K562 (cell line): ENCODE measurements at regions not wholly inside any gene's neighbourhood (a gene's known extent, or its start where the extent isn't known, plus 50 kb on each side); places are given as distances from the start of the nearest gene placed in this dataset.
A peak's percentile ranks its signal among the peaks of the same experiment; 100 is the strongest.

Experiments used
- ARID2 ChIP-seq: fragments of 450-650 bp; IDR thresholded peaks from 2 replicates; pipeline ENCODE4 v1.6.1; 2017; ENCODE audit warnings: antibody characterized with exemption, mild to moderate bottlenecking
- ARID3A ChIP-seq: IDR thresholded peaks from 2 replicates; pipeline ENCODE4 v1.6.1; 2012; ENCODE audit warnings: low read depth, low read length, improper control_type of control experiment, borderline replicate concordance
- CBX3 ChIP-seq, 2 experiments: IDR thresholded peaks; 1 replicate in 1 of 2; 2 replicates in 1 of 2; pipeline ENCODE4 v1.6.1; 2012; ENCODE audit warnings: inconsistent platforms in 2 of 2, low read length in 2 of 2, borderline replicate concordance in 1 of 2, control low read depth in 1 of 2
- E2F3 ChIP-seq: fragments of 250-450 bp; sonication (Bioruptor Pico); IDR thresholded peaks from 2 replicates; pipeline ENCODE4 v1.4.0; 2020; ENCODE audit warnings: mild to moderate bottlenecking
- FOXK2 ChIP-seq, 2 experiments: fragments of 450-650 bp; IDR thresholded peaks in 1 of 2; conservative IDR thresholded peaks in 1 of 2; 2 replicates each; pipeline ENCODE4 v1.6.1; 2016; ENCODE audit warnings: low read depth in 2 of 2, mild to moderate bottlenecking in 1 of 2
- GATAD2B ChIP-seq: fragments of 450-650 bp; IDR thresholded peaks from 2 replicates; pipeline ENCODE4 v1.6.1; 2017; ENCODE audit warnings: mild to moderate bottlenecking, borderline replicate concordance
- PRPF4 ChIP-seq: fragments of 200-400 bp; formaldehyde crosslinking; IDR thresholded peaks from one replicate; pipeline ENCODE4 v1.6.1; 2017; ENCODE audit warnings: low read length, low read depth, mild to moderate bottlenecking; ENCODE audit not compliant: insufficient read depth, poor library complexity, severe bottlenecking
- PTRF ChIP-seq: fragments of 450-650 bp; IDR thresholded peaks from 2 replicates; pipeline ENCODE4 v1.6.1; 2016; ENCODE audit warnings: mild to moderate bottlenecking, missing genetic modification characterization, missing compliant biosample characterization
- RBFOX2 ChIP-seq: fragments of 200-400 bp; formaldehyde crosslinking; IDR thresholded peaks from 2 replicates; pipeline ENCODE4 v1.6.1; 2017; ENCODE audit warnings: low read depth, mild to moderate bottlenecking, low read length, moderate library complexity
- RBM15 ChIP-seq: fragments of 200-400 bp; formaldehyde crosslinking; IDR thresholded peaks from 2 replicates; pipeline ENCODE4 v1.6.1; 2018; ENCODE audit warnings: mild to moderate bottlenecking, low read length, moderate library complexity; ENCODE audit not compliant: insufficient read depth
- SAFB ChIP-seq: fragments of 200-400 bp; formaldehyde crosslinking; IDR thresholded peaks from 2 replicates; pipeline ENCODE4 v1.6.1; 2017; ENCODE audit warnings: low read depth, low read length, borderline replicate concordance
- SNRNP70 ChIP-seq: fragments of 200-400 bp; formaldehyde crosslinking; optimal IDR thresholded peaks from 2 replicates; pipeline ENCODE3; 2017; ENCODE audit warnings: low read depth, low read length
- SOX6 ChIP-seq: fragments of 450-650 bp; IDR thresholded peaks from 2 replicates; pipeline ENCODE4 v1.6.1; 2014; ENCODE audit warnings: mild to moderate bottlenecking
- SRSF3 ChIP-seq: fragments of 200-400 bp; formaldehyde crosslinking; IDR thresholded peaks from 2 replicates; pipeline ENCODE4 v1.6.1; 2016; ENCODE audit warnings: mild to moderate bottlenecking, low read length, moderate library complexity; ENCODE audit not compliant: insufficient read depth
- SRSF9 ChIP-seq: fragments of 200-400 bp; formaldehyde crosslinking; IDR thresholded peaks from 2 replicates; pipeline ENCODE4 v1.6.1; 2017; ENCODE audit warnings: low read depth, low read length, borderline replicate concordance
- TBP ChIP-seq: optimal IDR thresholded peaks from 2 replicates; pipeline ENCODE3; 2011; ENCODE audit warnings: low read depth, low read length, improper control_type of control experiment
- TEAD1 ChIP-seq, 2 experiments: fragments of 450-650 bp in 1 of 2; sonication (generic) in 1 of 2; formaldehyde crosslinking; IDR thresholded peaks; 2 replicates each; pipeline versions ENCODE4 v1.4.0 to v1.8.0; 2020 to 2022; ENCODE audit warnings: mild to moderate bottlenecking in 2 of 2, missing genetic modification reagents in 1 of 2
- ZC3H11A ChIP-seq: IDR thresholded peaks from 2 replicates; pipeline ENCODE4 v1.6.1; 2012; ENCODE audit warnings: low read depth, low read length, improper control_type of control experiment
- ZNF184 ChIP-seq: sonication (generic); formaldehyde crosslinking; IDR thresholded peaks from 2 replicates; pipeline ENCODE4 v1.5.0; 2020; ENCODE audit warnings: missing genetic modification reagents
- ZNF75A ChIP-seq: fragments of 450-650 bp; formaldehyde crosslinking; IDR thresholded peaks from 2 replicates; pipeline ENCODE4 v1.4.0; 2020; ENCODE audit warnings: mild to moderate bottlenecking
- ZNF764 ChIP-seq: fragments of 250-450 bp; sonication (Bioruptor Pico); IDR thresholded peaks from 2 replicates; pipeline ENCODE4 v1.4.0; 2020; ENCODE audit warnings: low read depth, mild to moderate bottlenecking, moderate library complexity
- ZNF785 ChIP-seq: fragments of 250-450 bp; sonication (Bioruptor Pico); IDR thresholded peaks from 2 replicates; pipeline ENCODE4 v1.4.0; 2020; ENCODE audit warnings: mild to moderate bottlenecking
- TF ChIP-seq, protein P1 (sequence below): sonication (generic); formaldehyde crosslinking; IDR thresholded peaks from 2 replicates; pipeline ENCODE4 v1.5.0; 2020; ENCODE audit warnings: missing genetic modification reagents
- TF ChIP-seq, protein P2 (sequence below): fragments of 250-450 bp; sonication (Bioruptor Pico); IDR thresholded peaks from 2 replicates; pipeline ENCODE4 v1.5.1; 2021; ENCODE audit warnings: mild to moderate bottlenecking
- TF ChIP-seq, protein P3 (sequence below), 2 experiments: fragments of 250-450 bp in 1 of 2; fragments of 450-650 bp in 1 of 2; sonication (Bioruptor Pico) in 1 of 2; IDR thresholded peaks; 2 replicates each; pipeline versions ENCODE4 v1.6.1 to v1.8.0; 2016 to 2021; ENCODE audit warnings: mild to moderate bottlenecking in 2 of 2, moderate library complexity in 2 of 2, missing compliant biosample characterization in 1 of 2, missing genetic modification characterization in 1 of 2

DNA sequence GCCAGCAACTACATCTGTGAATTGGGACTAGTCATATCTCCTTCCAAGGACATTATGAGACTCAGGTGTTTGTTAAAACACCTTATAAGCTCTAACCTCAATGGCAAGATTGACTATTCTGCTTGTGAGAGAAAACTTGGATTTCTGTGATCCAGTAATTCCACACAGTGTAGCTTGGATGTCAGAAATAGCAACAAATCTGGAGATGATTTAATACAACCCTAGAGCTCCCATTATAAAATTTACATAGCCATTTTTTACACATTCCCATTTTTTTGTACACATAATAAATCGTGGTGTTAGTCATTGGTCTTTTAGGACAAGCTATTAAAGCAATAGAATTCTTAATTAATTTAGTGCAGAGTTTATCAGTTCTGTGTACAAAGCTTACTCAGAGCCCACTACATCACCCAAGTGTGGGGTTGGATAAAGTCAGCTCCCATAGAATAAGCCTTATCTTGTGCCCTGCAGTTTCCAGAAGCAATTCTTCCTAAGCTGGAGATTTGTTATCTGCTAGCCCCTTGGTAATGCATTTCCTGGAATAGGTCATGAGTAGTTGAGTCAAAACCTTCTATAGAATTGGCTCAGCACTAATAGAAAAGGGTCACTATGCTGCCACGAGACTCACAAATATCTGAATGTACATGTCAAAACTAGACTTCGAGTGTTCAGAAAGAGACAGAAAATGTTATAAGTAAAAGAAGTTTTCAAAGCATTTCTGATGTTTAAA lies 434.0 kb upstream of the RUNX1 start (continued):
- no peak for TF ChIP-seq SNRNP70
- TF ChIP-seq ZNF785 (CRISPR knock-in tag), result no peak
- TF ChIP-seq ZNF184 (CRISPR knock-in tag), result no peak
- peak; percentile 98 for TF ChIP-seq SOX6
- peak; percentile 99 for TF ChIP-seq GATAD2B
- TF ChIP-seq, protein P1, sequence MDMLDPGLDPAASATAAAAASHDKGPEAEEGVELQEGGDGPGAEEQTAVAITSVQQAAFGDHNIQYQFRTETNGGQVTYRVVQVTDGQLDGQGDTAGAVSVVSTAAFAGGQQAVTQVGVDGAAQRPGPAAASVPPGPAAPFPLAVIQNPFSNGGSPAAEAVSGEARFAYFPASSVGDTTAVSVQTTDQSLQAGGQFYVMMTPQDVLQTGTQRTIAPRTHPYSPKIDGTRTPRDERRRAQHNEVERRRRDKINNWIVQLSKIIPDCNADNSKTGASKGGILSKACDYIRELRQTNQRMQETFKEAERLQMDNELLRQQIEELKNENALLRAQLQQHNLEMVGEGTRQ (CRISPR knock-in tag), result no peak
- TF ChIP-seq, protein P2, sequence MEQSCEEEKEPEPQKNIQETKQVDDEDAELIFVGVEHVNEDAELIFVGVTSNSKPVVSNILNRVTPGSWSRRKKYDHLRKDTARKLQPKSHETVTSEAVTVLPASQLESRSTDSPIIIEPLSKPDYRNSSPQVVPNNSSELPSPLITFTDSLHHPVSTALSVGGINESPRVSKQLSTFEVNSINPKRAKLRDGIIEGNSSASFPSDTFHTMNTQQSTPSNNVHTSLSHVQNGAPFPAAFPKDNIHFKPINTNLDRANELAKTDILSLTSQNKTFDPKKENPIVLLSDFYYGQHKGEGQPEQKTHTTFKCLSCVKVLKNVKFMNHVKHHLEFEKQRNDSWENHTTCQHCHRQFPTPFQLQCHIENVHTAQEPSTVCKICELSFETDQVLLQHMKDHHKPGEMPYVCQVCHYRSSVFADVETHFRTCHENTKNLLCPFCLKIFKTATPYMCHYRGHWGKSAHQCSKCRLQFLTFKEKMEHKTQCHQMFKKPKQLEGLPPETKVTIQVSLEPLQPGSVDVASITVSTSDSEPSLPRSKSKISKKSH (CRISPR knock-in tag), result no peak
- TF ChIP-seq, protein P3, sequence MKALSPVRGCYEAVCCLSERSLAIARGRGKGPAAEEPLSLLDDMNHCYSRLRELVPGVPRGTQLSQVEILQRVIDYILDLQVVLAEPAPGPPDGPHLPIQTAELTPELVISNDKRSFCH (CRISPR knock-in tag; IDR thresholded peaks at IDR 0.05), result no peak
- TF ChIP-seq, protein P3 (tag; IDR thresholded peaks at IDR 0.05), result no peak
- TF ChIP-seq TBP, result no peak
- no peak for TF ChIP-seq SRSF3
- TF ChIP-seq PTRF (tag), result no peak
- peak in 1 of 2 experiments; percentile 84; a peak in 2 of 4 replicates for TF ChIP-seq TEAD1 (CRISPR knock-in tag; IDR thresholded peaks at IDR 0.05)
- TF ChIP-seq PRPF4, result no peak
- TF ChIP-seq ZC3H11A, result no peak
- peak; percentile 99 for TF ChIP-seq ARID3A
- TF ChIP-seq ARID2, result no peak
- no peak for TF ChIP-seq CBX3 (IDR thresholded peaks at IDR 0.05; ENCODE audit: borderline replicate concordance in 1 of 2, low read length in 2 of 2)
- TF ChIP-seq SAFB, result no peak
- TF ChIP-seq E2F3 (CRISPR knock-in tag), result no peak
- TF ChIP-seq ZNF75A (CRISPR knock-in tag), result no peak
- no peak for TF ChIP-seq ZNF764
- TF ChIP-seq RBFOX2, result no peak
- TF ChIP-seq FOXK2 (conservative IDR thresholded peaks at IDR 0.05 in 1 of 2, IDR thresholded peaks at IDR 0.05 in 1 of 2; ENCODE audit: low read depth in 2 of 2), result peak; percentile 20 to 46; a peak in 1 of 4 replicates
- TF ChIP-seq RBM15, result no peak
- TF ChIP-seq SRSF9, result no peak
